Stimulated activated CD4-positive, alpha-beta T cell treated with anti-CD3 and anti-CD28 coated beads, Interleukin-2, amount 100 ng/mL, for 24 hours (primary cell): ENCODE measurements at regions not wholly inside any gene's neighbourhood (a gene's known extent, or its start where the extent isn't known, plus 50 kb on each side); places are given as distances from the start of the nearest gene placed in this dataset.

Experiments
- DNase-seq, 2 donors: peaks; one replicate each; pipeline ENCODE4 v3.0.0-alpha.2; 2020

- DNase-seq = no peak
These were observed 836.9 kb upstream of the HS3ST1 start for GRCh38 chr4:12265554-12265953.

GRCh38 chr4:12260453-12260852, 831.8 kb upstream of the HS3ST1 start:
- no peak for DNase-seq

GRCh38 chr4:12244973-12245372, 816.3 kb upstream of the HS3ST1 start:
- DNase-seq = no peak

- no peak for DNase-seq
These were observed 813.7 kb upstream of the HS3ST1 start for GRCh38 chr4:12242354-12242753.

GRCh38 chr4:12239897-12240636, 811.4 kb upstream of the HS3ST1 start:
- no peak for DNase-seq

GRCh38 chr4:12231098-12231497, 802.4 kb upstream of the HS3ST1 start:
- no peak for DNase-seq

- DNase-seq = no peak
These were observed 792.3 kb upstream of the HS3ST1 start for GRCh38 chr4:12221031-12221430.

GRCh38 chr4:12211636-12212035, 782.9 kb upstream of the HS3ST1 start:
- no peak for DNase-seq

- no peak for DNase-seq
These were observed 778.7 kb upstream of the HS3ST1 start for GRCh38 chr4:12207396-12207795.

GRCh38 chr4:12206091-12206490, 777.4 kb upstream of the HS3ST1 start:
- DNase-seq = no peak

GRCh38 chr4:12203945-12204344, 775.3 kb upstream of the HS3ST1 start:
- no peak for DNase-seq

- DNase-seq = no peak
These were observed 771.5 kb upstream of the HS3ST1 start for GRCh38 chr4:12200226-12200625.

GRCh38 chr4:12186526-12186925, 757.8 kb upstream of the HS3ST1 start:
- DNase-seq = no peak

- no peak for DNase-seq
These were observed 750.2 kb upstream of the HS3ST1 start for GRCh38 chr4:12178614-12179610.

- no peak for DNase-seq
These were observed 748.7 kb upstream of the HS3ST1 start for GRCh38 chr4:12177416-12177815.

GRCh38 chr4:12173496-12173895, 744.8 kb upstream of the HS3ST1 start:
- no peak for DNase-seq

- DNase-seq = no peak
These were observed 743.7 kb upstream of the HS3ST1 start for GRCh38 chr4:12172198-12172973.

- DNase-seq = no peak
These were observed 741.6 kb upstream of the HS3ST1 start for GRCh38 chr4:12170308-12170707.

- DNase-seq = no peak
These were observed 736.9 kb upstream of the HS3ST1 start for GRCh38 chr4:12165616-12166015.

- DNase-seq = no peak
These were observed 717.6 kb upstream of the HS3ST1 start for GRCh38 chr4:12146339-12146738.

GRCh38 chr4:12145768-12146167, 717.1 kb upstream of the HS3ST1 start:
- no peak for DNase-seq

GRCh38 chr4:12145106-12145505, 716.4 kb upstream of the HS3ST1 start:
- DNase-seq = no peak

- no peak for DNase-seq
These were observed 715.4 kb upstream of the HS3ST1 start for GRCh38 chr4:12144051-12144450.
